ENCODE measurements at regions not wholly inside any gene's neighbourhood (a gene's known extent, or its start where the extent isn't known, plus 50 kb on each side); places are given as distances from the start of the nearest gene placed in this dataset.

- ChIA-PET POLR2A (ENCODE audit: partially characterized antibody) (no interaction called here), CTCF (ENCODE audit: partially characterized antibody) (no interaction called here)
- 95% methylated on average over 4 of the region's 4 CpGs; no CpG with 5 or more reads in 1 of the 2 experiments for WGBS, 2 experiments (ENCODE audit: extremely low coverage in 1 of 2, insufficient coverage in 1 of 2, insufficient read length in 1 of 2, insufficient replicate concordance in 2 of 2, low coverage in 1 of 2, low lambda C conversion rate in 2 of 2, missing lambda C conversion rate in 1 of 2)
- Histone ChIP-seq H3K4me1 (replicated peaks in 1 of 4; ENCODE audit: control insufficient read depth in 3 of 4, insufficient read depth in 4 of 4, low read length in 3 of 4) (no peaks in the 10 kb centered on the region), H3K56ac (replicated peaks; ENCODE audit: insufficient read length, low read depth, low read length) (no peak overlapping the region), H3K36me3 (ENCODE audit: control insufficient read depth in 2 of 4, insufficient read depth in 4 of 4, low read length in 3 of 4) (no peaks in the 10 kb centered on the region), H3K9ac (replicated peaks in 1 of 4; ENCODE audit: extremely low read depth in 1 of 4, low read depth in 3 of 4, low read length in 3 of 4) (no peak overlapping the region), H3K23ac (ENCODE audit: insufficient read length) (no peak overlapping the region), H3K4me2 (ENCODE audit: insufficient read depth in 1 of 2, low read depth in 2 of 2, low read length in 2 of 2) (no peak overlapping the region), H2BK5ac (ENCODE audit: low read depth, low read length) (no peak overlapping the region), H4K91ac (replicated peaks; ENCODE audit: insufficient read length, low read length) (no peak overlapping the region), H4K20me1 (replicated peaks in 1 of 2; ENCODE audit: control insufficient read depth in 1 of 2, insufficient read depth in 2 of 2, low read length in 2 of 2) (no peaks in the 10 kb centered on the region), H3K4me3 (ENCODE audit: extremely low read depth in 1 of 4, insufficient read depth in 2 of 4, low read depth in 3 of 4, low read length in 4 of 4) (no peak overlapping the region), H2AFZ (ENCODE audit: low read length) (no peak overlapping the region), H4K8ac (ENCODE audit: extremely low read depth, insufficient read depth, low read length) (no peak overlapping the region), H2BK15ac (ENCODE audit: low read length) (no peak overlapping the region), H4K5ac (ENCODE audit: insufficient read length, low read depth, low read length) (no peak overlapping the region), H3K79me2 (ENCODE audit: control insufficient read depth in 1 of 2, insufficient read depth in 2 of 2, low read length in 2 of 2) (no peaks in the 10 kb centered on the region), H2AK5ac (ENCODE audit: low read depth, low read length) (no peak overlapping the region), H3K27ac (ENCODE audit: low read depth, low read length) (no peak overlapping the region), H2BK12ac (ENCODE audit: low read depth, low read length) (no peak overlapping the region), H3K23me2 (ENCODE audit: low read depth, low read length) (no peaks in the 10 kb centered on the region; the same call in 1 of the 2 replicates), H2BK20ac (ENCODE audit: low read length) (no peak overlapping the region), H3K79me1 (ENCODE audit: low read depth, low read length) (no peaks in the 10 kb centered on the region), H3K9me3 (ENCODE audit: insufficient read depth in 2 of 2, low read depth in 1 of 2, low read length in 1 of 2) (no peaks in the 10 kb centered on the region), H2BK120ac (replicated peaks; ENCODE audit: low read depth, low read length) (no peak overlapping the region), H3K18ac (ENCODE audit: extremely low read depth, low read length) (no peak overlapping the region), H3K4ac (replicated peaks; ENCODE audit: insufficient read length, low read depth, low read length) (no peak overlapping the region), H3K14ac (ENCODE audit: insufficient read length) (no peak overlapping the region), H3K27me3 (replicated peaks in 1 of 4; ENCODE audit: control insufficient read depth in 3 of 4, extremely low read depth in 1 of 4, insufficient read depth in 3 of 4, low read length in 3 of 4) (no peaks in the 10 kb centered on the region)
- DNase-seq (ENCODE audit: low read depth in 1 of 2, low spot score in 2 of 2) (no peak), FAIRE-seq (peak; percentile 42)
- TF ChIP-seq HDAC6 (IDR thresholded peaks at IDR 0.05; ENCODE audit: low read depth, low read length): no peak
- no peak for TF ChIP-seq CHD1 (IDR thresholded peaks at IDR 0.05; ENCODE audit: low read depth, low read length)
- TF ChIP-seq RBBP5 (IDR thresholded peaks at IDR 0.05; ENCODE audit: borderline replicate concordance, low read depth, low read length): no peak
- TF ChIP-seq SAP30 (IDR thresholded peaks at IDR 0.05; ENCODE audit: insufficient read depth, insufficient replicate concordance, low read length): no peak
- no peak for TF ChIP-seq EP300 (IDR thresholded peaks at IDR 0.05; ENCODE audit: borderline replicate concordance in 1 of 2, low read depth in 2 of 2, low read length in 2 of 2)
- no peak for TF ChIP-seq SP2 (IDR thresholded peaks at IDR 0.05; ENCODE audit: low read length)
- no peak for TF ChIP-seq FOSL1 (IDR thresholded peaks at IDR 0.05; ENCODE audit: insufficient read depth, low read depth, low read length)
- no peak for TF ChIP-seq GABPA (IDR thresholded peaks at IDR 0.05; ENCODE audit: borderline replicate concordance, insufficient read depth, low read length)
- TF ChIP-seq KDM5A (IDR thresholded peaks at IDR 0.05; ENCODE audit: low read length): no peak
- no peak for TF ChIP-seq RNF2 (IDR thresholded peaks at IDR 0.05; ENCODE audit: borderline replicate concordance, low read depth, low read length, missing control alignments, poor library complexity, severe bottlenecking)
- no peak for TF ChIP-seq TBP (IDR thresholded peaks at IDR 0.05; ENCODE audit: low read depth, low read length)
- TF ChIP-seq YY1 (IDR thresholded peaks at IDR 0.05; ENCODE audit: low read depth, low read length): no peak
- no peak for TF ChIP-seq TAF7 (optimal IDR thresholded peaks at IDR 0.05; ENCODE audit: borderline replicate concordance, low read depth, low read length)
- TF ChIP-seq SIN3A (conservative IDR thresholded peaks at IDR 0.05 in 1 of 2, IDR thresholded peaks at IDR 0.05 in 1 of 2; ENCODE audit: low read depth in 1 of 2, low read length in 2 of 2): no peak
- no peak for TF ChIP-seq MAFK (IDR thresholded peaks at IDR 0.05; ENCODE audit: low read depth, low read length)
Measured at GRCh38 chr3:19022546-19022945, 125.8 kb upstream of the KCNH8 start.

Measured in H1 (cell line).